Breast epithelium (tissue), 3 donors: ENCODE measurements at regions not wholly inside any gene's neighbourhood (a gene's known extent, or its start where the extent isn't known, plus 50 kb on each side); places are given as distances from the start of the nearest gene placed in this dataset.

ENCODE experiments used
- CTCF ChIP-seq, 3 donors: fragments of 450-650 bp; IDR thresholded peaks; one replicate each; pipeline ENCODE4 v1.5.1; 2016 to 2017; ENCODE audit warnings: antibody characterized with exemption in 3 of 3, mild to moderate bottlenecking in 3 of 3, moderate library complexity in 3 of 3
- POLR2A ChIP-seq: fragments of 450-650 bp; IDR thresholded peaks from one replicate; pipeline ENCODE4 v1.6.1; 2016; ENCODE audit warnings: antibody characterized with exemption, mild to moderate bottlenecking, moderate library complexity

- TF ChIP-seq POLR2A (no peak), CTCF (IDR thresholded peaks at IDR 0.05) (no peak)
Observed at GRCh38 chr12:34286483-34286882, 264.2 kb downstream of the ALG10 start.
